Astrocyte of the spinal cord (primary cell): ENCODE measurements at regions not wholly inside any gene's neighbourhood (a gene's known extent, or its start where the extent isn't known, plus 50 kb on each side); places are given as distances from the start of the nearest gene placed in this dataset.
A peak's percentile ranks its signal among the peaks of the same experiment; 100 is the strongest.

Source experiments
- DNase-seq: peaks from one replicate; pipeline ENCODE4 v3.0.0; 2011; ENCODE audit warnings: low read depth, low spot score
- H3K4me3 ChIP-seq: 2 replicates; pipeline ENCODE4 v1.5.1; 2011; ENCODE audit warnings: low read depth, mild to moderate bottlenecking, low read length, moderate library complexity
- CTCF ChIP-seq: IDR thresholded peaks from 2 replicates; pipeline ENCODE4 v1.5.1; 2012; ENCODE audit warnings: low read depth, mild to moderate bottlenecking, low read length, inconsistent platforms
- in situ Hi-C: cut with HindIII; loops from 2 replicates; pipeline ENCODE4 v1.10.0; 2017; ENCODE audit warnings: low sequenced_read_pairs

DNA sequence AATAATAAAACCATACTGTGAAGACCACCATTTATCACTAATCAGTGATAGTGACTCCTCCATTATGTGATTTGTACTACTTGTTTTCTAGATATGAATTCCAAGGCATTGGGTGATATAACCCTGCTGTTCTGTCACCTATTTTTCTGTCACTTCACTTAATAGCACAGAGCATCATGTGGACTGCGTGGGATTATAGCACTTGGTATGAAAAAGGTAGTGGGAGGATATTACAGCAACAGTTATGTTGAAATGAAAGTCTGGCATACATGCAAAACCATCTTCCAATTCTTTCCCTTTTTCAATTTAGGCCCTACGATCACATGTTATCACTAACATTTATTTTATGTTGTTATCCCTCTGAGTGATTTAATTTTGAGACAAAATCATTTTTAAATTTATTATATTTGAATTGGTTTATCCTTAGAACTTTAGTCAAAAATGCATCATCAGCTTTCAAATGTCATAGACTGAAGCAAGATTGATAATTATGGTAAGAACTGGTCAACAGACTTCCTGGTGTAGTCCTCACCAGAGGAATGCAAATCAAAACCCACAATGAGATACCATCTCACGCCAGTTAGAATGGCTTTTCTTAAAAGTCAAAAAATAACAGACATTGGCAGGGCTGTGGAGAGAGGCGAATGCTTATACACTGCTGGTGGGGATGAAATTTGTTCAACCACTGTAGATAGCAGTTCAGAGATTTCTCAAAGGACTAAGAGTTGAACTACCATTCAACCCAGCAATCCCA is 242.6 kb downstream of the IKZF2 start:
- in situ Hi-C loops = no loop called here
- no peak overlapping the region for H3K4me3 ChIP-seq
- no peak for DNase-seq
- TF ChIP-seq CTCF = no peak

DNA sequence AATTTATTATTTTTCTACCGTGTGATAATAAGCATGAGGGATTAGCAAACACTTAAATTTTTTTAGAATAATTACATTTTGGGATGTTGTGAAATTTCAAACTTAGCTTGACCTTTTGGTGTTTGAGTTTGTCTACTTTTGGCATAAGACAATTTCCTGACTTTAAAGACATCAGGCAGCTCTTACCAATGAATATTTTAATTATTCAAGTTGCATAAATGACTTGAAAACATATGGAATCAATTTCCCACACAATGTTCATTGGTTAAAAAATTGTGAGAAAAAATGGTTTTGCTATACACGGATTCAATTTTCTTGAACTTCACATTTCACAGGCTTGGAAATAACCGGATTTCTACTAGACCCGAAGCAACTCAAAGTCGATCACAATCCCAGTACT is 243.4 kb downstream of the IKZF2 start:
- TF ChIP-seq CTCF = no peak
- no peak for DNase-seq
- no peak overlapping the region for H3K4me3 ChIP-seq
- in situ Hi-C loops = no loop called here

DNA sequence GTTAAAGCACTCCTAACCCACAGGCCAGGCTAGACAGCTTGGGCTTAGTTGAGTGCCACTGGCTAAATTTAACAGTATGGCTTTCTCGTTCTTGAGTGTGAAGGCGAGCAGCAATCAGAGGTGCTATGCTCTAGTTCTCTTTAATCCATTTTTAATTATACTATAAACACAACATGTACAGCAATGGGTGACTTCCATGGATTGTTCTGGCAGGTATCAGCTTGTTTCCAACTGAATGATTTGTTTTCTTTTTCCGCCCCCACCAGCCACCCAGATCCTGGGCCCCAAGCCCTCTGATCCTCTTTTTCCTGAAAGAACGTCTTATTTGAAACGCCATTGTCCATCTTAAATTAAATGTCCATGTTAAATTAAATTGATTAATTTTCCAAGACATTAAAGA is 244.8 kb downstream of the IKZF2 start:
- in situ Hi-C loops = no loop called here
- H3K4me3 ChIP-seq = no peak overlapping the region
- TF ChIP-seq CTCF = no peak
- no peak for DNase-seq

DNA sequence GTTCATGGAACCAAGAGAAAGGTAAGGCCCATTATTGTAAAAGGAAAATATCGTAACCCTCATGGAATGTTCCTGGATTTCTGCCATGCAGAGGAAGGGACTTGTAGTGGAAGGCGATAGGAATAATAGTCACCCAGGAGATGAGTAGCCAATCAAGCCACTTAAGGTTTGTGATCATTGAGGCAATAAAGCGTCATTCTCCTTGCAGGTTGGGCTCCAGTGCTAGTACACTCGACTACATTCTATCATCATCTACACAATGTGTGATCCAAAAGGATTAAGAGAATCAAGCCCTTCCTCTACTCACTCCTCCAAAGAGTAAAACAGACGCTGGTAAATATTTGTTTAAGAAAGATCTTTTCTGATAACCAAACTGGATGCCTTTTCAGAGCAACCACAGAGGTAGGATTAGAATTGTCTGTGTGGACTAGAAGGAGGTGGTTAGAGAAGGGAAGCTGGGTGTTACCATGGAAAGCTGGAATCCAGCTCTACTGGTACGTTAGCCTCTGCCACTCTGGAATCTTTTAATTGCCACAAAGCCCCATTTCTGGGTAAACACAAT is 245.7 kb downstream of the IKZF2 start:
- peak; percentile 73 for DNase-seq
- no peak for TF ChIP-seq CTCF
- in situ Hi-C loops = no loop called here
- H3K4me3 ChIP-seq = no peak overlapping the region

GRCh38 chr2:212904646-212905045 is 246.8 kb downstream of the IKZF2 start:
- DNase-seq = no peak
- H3K4me3 ChIP-seq = no peak overlapping the region
- no peak for TF ChIP-seq CTCF
- in situ Hi-C loops = no loop called here

DNA sequence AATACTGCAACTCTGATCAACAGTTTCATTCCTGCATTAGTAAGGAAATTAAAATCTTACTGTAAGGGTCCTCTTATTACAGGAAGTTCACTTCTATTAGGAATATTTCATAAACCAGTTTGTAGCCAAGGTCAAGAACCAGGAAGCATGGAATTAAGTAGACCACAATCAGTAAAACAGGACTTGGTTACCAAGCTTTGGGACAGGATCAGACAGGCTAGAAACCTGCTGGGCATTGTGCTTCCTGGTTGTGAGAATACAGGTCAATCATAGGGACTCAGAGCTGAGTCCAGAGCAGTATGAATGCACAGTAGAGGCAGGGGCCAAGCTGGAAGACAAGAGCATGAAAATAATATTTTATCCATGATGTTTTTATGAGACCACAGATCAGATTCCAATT is 248.0 kb downstream of the IKZF2 start:
- no peak overlapping the region for H3K4me3 ChIP-seq
- TF ChIP-seq CTCF = no peak
- DNase-seq = no peak
- in situ Hi-C loops = no loop called here
